Stimulated activated CD4-positive, alpha-beta T cell treated with anti-CD3 and anti-CD28 coated beads, Interleukin-1b, Interleukin-23, amount 100 ng/mL, for 48 hours (primary cell): ENCODE measurements at regions not wholly inside any gene's neighbourhood (a gene's known extent, or its start where the extent isn't known, plus 50 kb on each side); places are given as distances from the start of the nearest gene placed in this dataset.
"Not testable (repeated sequence)": the region's sequence is repeated elsewhere in the genome, so short reads cannot be mapped to it uniquely, and the experiment has no call there.

ENCODE experiments used
- DNase-seq: peaks from one replicate; pipeline ENCODE4 v3.0.0-alpha.2; 2020

DNA sequence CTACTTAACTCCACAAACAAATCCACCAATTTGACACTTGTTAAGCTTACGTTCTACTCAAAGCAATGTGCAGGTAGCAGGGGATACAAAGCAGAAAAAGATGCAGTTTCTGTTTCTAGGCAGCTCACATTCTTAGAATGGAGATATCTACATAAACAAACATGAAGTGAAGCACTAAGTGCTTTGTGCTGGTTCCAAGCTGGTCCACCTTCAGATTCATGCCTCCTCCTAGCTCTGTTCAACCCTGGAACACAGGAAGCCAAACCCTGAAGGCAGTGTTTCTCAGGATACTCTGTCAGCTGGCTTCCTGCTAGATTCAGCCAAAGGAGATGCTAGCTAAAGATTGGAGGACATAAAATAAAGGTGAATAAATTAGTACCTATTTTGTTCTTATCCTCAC, 55.3 kb upstream of the NOL4 start:
- no peak for DNase-seq

DNA sequence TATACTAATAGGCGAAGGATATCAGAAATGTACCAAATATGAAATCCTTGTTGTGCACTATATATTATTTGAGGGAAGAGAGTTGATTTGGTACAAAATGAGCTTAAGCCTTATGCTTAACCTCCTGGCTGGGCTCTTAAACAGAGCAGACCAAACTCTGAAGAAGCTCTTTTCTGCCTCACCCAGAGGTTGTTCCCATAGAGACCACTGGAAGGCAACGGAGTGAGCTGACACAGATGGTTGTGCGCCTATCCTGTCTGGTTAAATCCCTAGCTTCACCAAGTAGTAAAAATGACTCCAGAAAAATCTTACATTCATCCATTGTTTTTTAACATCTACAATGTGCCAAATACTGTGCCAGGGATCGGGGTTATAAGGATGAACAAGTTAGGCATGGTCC, 55.9 kb upstream of the NOL4 start:
- no peak for DNase-seq

DNA sequence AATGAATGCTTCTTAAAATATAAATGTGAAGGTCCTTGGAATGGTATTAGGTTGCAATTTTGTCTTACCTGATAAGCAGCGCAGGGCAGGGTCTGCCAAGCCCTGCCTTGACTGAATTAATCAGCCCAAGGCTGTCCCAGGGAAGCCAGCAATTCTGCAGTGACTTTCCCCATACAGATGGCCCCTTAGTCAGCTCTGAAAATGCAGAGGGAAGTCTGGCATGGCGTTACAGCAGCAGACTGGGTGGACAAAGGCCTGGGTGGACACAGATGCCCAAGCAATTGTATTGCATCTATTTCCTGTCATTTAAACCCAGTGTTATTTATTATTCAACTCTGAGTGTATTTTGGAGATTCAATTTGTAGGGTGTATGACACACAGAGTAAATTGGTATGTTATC, 56.6 kb upstream of the NOL4 start:
- DNase-seq = no peak

DNA sequence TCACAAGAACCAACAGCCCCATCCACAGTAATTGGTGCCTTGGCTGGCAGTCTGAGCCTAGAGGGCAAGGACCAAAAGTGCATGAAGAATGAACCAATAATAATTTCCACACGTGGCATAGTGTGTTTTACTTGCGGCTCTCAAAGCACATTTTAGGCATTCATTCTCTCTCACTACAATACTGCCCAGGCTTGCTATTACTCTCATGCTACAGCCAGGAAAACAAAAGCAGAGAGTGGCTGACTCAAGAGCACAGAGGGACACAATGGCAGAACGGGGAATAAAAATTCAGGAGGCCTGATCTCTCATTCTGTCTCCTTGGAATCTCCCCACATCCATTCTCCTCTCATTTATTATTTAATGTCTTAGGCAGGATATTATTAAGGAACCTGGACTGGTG, 57.0 kb upstream of the NOL4 start:
- no peak for DNase-seq

DNA sequence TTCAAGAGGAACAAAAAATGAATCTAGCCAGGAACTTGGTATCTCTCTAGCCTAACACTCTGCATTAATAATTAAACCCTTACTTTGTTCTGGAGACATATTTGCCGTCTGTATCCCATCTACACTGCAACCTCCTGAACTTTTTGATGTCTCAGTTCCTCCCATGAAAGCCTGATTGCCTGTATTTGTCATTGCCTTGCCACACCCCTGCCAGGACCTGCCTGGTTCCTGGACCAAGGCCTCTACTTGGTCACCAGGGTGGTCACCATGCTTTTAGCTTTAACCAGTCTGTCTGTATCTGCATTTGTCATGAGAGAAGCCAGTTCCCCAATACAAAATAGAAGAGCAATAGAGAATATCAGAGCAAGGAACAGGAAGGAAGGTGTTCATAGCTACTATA, 58.8 kb upstream of the NOL4 start:
- no peak for DNase-seq

DNA sequence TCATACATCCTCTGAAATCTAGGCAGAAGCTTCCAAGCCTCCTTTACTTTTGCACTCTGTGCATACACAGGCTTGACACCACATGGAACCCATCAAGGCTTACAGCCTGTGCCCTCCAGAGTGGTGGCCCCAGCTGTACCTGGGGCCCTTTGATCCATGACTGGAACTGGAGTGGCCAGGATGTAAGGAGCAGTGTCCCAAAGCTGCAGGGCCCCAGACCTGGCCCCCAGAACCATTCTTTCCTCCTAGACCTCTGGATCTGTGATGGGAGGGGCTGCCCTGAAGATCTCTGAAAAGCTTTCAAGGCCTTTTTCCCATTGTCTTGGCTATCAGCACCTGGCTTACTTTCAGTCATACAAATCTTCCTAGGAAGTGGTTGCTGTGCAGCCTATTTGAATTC, 63.1 kb upstream of the NOL4 start:
- no peak for DNase-seq

DNA sequence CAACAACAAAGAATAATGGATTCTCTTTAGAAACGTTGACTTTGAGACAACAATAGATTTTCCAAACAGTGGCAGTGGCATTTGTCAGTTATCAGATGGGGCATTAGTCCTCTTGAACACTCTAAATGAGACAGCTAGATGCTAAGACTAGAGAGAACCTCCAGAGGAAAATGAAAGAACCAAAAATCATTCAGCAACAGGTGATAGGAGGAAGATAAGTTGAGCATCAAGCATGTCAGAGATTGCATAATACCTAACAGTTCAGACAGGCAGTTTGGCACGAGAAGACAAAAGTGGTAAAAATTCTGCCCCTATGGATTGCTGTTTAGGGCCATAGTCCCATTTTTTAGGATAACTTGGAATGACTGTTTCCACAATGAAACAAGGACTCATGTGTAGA, 67.9 kb upstream of the NOL4 start:
- no peak for DNase-seq

DNA sequence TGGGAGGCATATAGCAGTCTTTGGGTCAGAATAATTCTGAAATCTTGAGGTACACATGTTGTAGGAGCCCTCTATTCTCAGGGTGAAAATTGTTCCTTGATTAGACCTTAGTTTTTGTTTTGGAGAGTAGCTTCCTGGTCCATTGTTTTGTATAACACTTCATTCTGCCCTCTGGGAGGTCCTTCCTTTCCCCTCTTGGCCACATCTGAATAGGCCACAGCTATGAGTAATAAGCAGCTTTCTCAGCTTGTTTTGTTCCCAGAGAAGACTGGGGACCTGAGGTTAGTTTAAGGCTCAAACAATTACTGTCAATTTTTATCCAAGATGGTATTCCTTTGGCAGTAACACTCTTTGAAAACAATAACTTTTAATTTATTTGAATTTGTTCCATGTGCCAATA, 72.6 kb upstream of the NOL4 start:
- no peak for DNase-seq

DNA sequence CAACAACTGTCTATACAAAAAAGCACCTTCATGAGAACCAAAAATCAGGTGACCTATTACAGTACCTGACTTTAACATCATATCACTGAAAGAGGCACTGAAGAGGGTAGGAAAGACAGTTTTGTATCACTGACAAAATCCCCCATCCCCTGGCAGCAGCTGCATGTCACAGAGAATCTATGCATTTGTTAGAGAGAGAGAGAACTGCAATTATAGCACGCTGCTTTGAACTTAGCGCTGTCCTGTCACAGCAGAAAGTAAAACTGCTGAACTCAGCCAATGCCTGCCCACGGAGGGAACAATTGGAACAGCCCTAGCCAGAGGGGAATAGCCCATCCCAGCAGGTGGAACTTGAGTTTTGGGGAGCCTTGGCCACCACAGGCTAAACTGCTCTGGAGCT, 75.1 kb upstream of the NOL4 start:
- DNase-seq = no peak

DNA sequence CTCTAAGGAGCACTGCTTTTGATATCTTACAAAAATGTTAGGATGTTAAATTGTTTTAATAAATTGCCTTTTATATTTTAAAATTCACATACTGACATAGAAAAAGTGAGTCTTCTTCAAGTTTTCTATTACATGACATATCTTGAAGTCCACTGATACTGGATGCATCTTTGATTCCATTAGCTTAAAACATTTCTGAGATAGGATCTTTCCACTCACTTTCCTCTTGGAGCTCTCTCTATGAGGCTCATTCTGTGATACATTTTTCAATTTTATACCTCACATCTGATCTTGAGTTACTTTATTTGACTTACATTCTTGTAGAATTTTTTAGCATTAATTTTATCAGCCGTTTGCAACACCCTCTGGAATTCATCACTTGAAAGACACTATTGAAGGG, 86.8 kb upstream of the NOL4 start:
- no peak for DNase-seq

DNA sequence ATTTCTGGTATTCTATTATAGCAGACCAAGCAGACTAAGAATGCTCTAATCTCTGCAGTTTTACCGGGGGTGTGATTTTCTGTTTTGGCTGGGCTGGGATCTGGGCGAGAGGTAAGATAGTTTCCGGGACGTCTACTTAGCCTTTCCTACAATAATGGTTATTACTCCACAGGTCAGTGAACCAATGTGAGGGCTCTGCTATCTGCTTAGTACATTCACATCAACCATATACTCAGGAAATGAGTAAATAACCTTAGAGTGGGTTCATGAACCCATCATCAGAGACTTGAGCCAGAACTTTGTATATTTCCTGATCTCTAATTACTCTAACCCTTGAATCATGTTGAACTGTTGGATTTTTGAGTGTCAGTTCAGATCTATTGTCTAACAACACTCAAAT, 90.1 kb upstream of the NOL4 start:
- DNase-seq = no peak

DNA sequence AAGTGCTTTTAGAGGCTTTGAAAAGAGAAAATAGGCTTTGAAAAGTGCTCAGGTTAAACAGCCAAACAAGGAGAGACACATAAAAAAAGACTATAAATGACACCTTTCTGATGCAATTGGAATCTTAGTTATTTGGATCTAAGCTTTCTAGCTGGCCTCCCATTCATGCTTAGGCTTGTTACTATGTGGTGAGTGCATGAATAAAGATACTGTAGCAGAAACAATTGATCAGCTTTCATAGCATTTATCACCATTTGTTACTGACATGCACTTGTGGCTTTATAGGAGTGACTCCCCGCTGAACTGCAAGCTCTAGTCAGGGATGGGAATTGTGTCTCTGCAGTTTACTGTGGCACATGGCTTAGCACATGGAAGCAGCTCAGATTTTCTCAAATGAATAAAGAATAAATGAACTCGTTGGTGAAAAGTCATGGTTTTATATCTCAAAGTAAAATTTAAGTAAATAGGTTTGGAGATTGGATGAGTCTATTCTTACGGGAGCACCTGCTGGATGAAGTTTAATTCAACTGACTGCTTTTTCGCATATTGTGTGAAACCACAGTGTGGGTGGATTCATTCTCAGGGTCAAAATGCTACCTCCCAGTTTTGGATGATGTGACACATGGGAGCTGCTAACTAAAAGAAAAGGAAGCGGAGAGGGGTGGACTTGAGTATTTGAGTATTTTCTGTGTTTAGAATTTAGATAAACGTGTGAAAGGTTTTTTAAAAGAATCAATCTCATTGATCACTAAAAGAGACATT, 91.1 kb upstream of the NOL4 start:
- DNase-seq = no peak

DNA sequence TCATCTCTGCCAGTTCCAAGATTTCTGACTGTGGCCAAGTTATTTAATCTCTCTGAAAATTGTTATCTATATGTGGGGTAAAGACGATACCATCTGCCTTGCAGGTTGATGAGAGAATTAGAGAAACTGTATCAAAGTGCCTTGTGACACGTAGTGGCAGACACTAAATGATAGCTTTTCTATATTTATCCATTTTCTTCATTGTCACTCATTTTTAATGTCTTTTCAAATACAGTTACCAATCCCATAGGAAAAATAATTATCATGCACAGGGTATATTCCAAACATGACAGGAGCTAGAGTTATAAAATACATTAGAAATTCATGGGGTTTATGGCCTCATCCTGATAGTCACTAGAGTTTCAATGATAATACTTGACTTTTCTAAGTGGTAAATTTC, 95.6 kb upstream of the NOL4 start:
- DNase-seq = no peak

DNA sequence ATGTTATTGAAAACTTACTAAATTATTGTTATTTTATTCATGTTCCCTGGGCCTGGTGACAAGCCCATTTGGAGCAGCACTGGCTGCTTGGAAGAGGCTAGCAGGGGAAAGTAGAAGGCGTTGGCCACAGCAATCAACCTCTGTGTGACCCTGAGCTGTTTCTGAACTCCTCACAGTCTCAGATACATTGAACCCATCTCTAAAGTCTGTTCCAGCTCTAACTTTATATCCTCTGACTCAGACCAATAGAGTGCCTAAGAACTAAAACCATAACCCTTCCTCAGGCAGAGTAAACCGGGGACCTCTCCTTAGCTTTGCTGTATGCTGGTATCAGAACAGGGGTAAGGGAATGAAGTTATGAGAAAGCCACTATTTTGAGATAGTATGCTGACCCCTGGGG, 96.4 kb upstream of the NOL4 start:
- DNase-seq = no peak

DNA sequence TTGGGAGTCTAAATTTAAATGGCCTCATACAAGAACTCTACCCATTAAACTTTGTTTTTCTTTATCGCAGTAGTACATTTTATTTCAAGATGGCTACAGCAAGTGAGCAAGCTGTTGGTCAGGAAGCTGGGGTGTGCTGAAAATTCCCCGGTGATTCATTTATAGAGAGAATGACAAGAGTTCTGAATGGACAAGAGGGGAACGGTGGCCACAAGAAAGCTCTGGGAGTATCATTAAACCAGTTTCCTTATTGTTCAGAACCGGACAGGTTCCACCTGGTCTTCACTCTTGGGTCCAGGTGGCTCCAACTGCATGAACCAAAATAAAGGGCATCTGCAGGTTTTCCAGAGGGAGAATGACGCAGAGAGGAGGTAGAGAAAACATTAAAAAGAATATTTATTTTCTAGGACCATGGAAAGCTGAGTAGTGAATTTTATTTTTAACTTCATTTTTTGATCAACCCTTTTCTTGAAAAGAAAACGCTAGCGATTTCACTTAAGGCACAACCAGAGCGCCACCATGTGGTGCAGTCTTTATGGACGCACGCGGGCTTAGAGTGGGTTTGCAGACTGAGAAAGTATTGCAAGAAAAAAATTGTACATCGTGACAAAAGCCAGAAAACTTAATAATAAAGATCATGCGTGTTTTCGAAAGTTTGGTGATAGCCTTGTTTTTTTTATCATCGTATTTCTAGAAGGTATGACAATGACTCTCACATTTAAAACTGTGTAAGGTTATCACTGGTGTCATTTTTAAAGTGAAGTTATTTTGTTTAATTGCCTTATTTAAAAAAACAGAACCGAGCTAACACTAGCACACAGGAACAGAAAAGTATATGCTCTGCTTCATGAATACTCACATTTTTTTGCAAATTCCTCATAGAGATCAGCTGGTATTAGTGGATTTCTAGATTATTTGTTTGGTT, 97.9 kb upstream of the NOL4 start:
- DNase-seq = no peak

DNA sequence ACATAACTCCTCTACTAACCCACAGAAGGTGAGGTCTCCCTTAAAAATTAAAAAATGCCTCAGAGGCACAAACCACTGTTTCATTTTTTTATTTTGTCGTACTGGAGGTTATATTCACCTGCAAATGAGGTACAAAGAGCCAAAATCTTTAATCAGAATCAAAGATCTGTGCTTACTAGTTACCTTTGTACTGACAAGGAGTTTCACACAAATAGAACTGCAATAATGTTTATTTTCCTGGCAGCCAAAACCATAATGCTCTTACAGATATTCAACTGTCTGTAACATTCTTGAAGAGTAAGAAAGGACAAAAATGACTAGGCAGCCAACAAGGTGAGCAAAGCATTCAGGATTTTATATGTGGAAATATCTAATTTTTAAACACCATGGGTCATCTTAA, 105.1 kb upstream of the NOL4 start:
- no peak for DNase-seq

DNA sequence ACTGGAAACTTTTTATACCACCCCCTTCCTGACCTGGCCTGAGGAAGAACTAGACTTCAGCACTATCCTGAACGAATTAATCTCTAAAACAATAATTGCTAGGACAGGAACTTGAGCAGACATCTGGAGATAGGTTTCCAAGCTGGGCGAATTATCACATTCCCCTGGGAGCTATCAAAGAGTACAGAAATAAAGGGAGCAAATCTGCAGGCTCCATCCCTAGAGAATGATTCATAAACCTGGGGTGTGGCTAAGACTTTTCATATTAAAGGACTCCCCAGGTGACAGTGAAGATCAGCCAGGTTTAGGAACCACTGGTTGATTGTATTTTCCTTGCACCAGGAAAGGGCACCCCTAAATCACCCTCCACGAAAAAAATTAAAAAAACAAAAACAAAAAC, 105.6 kb upstream of the NOL4 start:
- DNase-seq = no peak

DNA sequence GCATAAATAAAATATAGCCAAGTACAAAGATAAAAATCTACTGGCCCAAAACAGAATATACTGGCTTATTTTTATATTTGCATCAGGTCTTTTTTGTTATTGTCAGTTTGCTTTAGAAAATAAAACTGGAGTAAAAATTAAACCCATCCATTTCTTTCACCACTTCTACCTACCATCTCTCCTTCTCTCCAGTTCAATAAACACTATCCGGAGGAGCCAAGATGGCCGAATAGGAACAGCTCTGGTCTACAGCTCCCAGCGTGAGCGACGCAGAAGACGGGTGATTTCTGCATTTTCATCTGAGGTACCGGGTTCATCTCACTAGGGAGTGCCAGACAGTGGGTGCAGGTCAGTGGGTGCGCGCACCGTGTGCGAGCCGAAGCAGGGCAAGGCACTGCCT, 106.2 kb upstream of the NOL4 start:
- not testable (repeated sequence) for DNase-seq

DNA sequence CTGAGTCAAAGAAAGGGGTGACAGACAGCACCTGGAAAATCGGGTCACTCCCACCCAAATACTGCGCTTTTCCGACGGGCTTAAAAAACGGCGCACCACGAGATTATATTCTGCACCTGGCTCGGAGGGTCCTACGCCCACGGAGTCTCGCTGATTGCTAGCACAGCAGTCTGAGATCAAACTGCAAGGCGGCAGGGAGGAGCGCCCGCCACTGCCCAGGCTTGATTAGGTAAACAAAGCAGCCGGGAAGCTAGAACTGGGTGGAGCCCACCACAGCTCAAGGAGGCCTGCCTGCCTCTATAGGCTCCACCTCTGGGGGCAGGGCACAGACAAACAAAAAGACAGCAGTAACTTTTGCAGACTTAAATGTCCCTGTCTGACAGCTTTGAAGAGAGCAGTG, 106.6 kb upstream of the NOL4 start:
- not testable (repeated sequence) for DNase-seq

DNA sequence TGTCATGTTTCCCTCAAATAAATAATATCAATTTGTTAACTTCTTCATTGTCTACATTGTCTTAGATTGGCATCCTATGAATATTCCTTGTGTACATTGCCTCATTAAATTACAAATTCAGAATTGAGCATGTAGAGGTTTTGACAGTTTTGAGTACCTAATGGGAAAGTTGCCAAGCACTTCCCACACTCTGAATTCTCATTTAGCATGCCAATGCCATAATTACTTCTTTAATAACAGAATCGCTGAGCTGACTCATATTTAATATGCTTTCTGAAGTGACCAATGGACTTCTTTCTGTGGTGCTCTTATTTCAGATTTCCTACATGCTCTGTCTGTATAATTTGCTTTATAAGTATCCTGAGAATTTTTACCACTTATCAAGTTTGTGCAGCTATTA, 114.4 kb upstream of the NOL4 start:
- no peak for DNase-seq

DNA sequence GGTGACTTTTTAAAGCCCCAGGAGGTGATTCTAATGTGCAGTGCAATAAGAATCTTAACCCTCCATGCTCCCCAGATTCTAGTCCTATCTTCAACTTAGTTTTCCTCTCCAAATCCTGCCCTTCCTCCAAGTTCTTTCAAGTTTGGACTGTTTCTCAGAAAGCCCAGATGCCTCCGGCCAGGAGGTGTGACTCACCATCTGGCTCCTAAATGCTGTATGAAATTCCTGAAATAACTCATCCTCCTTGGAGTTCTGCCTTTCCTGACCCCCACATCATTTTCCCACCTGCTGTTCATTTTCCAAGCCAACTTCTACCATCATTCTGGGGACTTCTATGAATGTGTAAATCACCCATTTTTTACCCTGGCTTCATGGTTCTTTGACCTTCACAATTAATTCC, 118.2 kb upstream of the NOL4 start:
- no peak for DNase-seq

DNA sequence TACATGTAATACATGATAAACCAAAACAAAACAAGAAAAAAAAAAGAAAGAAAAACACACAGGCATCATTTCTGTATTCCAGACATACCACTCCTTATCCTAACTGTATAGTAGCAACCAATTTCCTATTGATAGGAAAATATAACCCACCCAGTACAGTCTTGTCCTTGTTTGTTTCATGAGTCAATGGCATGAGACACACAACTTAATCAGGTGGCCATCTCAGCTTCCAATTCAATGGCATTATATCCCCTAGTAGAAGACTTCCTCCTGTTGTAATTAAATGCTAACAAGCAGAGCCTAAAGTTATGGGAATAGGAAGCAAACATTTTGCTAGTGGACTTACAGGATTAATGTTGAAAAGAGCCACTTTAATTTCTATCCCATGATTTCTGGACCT, 121.0 kb upstream of the NOL4 start:
- DNase-seq = no peak

DNA sequence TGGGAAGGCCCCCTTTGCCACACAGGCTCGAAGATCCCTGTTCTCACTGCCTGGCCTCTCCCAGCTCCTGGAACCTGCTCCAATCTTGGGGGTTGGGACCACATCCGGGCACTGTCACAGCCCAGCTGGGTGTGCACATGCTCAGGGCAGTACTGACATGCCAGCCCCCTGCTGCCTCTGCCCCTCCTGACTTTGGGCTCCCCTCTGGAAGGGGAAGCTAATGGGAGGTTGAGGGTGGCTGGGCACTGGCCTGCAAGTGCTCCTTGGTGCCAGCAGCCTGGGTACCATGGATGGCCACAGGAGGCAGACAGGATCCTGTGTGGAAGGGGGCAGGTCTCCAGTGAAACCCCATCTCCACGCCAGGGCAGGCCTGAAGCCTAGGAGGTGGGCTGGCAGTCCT, 126.1 kb upstream of the NOL4 start:
- DNase-seq = no peak

DNA sequence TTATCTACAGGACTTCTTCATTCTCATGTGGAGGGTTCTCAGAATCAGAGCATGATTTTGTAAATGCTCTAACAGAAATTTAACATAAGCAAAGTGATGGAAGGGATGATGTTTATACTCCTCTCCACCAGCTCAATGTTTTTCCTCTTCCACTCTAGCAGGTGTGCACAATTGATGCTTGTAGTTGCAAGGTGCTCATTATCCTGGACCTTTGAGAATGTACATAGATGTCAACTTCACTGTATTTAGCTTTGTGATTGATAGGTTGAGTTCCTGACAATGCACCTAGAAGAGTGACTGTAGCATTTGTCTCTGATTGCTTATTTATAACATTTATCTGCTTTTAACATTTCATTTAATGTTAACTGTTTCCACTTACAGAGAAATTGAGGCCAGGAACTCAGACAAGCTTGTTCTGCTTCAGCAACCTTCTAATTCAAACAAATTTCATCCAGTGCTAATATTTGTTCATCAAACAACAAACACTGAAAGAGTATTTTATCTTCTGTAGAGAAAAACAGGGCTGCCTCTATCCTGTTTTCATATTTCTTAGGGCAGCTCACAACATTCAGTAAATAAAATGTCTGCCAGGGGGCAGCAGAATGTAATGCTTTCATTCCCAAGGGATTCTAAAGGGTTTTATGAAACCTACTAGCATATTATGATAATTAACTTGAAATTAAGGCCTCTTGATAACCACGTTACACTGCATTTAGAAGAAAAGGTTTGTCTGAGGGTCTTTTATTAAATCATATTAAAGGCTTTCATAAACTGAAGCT, 127.9 kb upstream of the NOL4 start:
- no peak for DNase-seq
